CD14-positive monocyte (primary cell): ENCODE measurements at regions not wholly inside any gene's neighbourhood (a gene's known extent, or its start where the extent isn't known, plus 50 kb on each side); places are given as distances from the start of the nearest gene placed in this dataset.

Experiments used
- DNase-seq, 3 donors: peaks; one replicate each; pipeline ENCODE4 v3.0.0-alpha.2; 2011 to 2022
- H2AFZ ChIP-seq: 2 replicates; pipeline ENCODE4 v1.6.0; 2012; ENCODE audit warnings: mild to moderate bottlenecking, low read depth, low read length, inconsistent platforms; ENCODE audit not compliant: insufficient read depth, poor library complexity, severe bottlenecking
- H3K27ac ChIP-seq, 2 donors: 1 replicate in 1 of 2; 2 replicates in 1 of 2; pipeline ENCODE4 v1.5.1; 2012 to 2013; ENCODE audit warnings: low read length in 2 of 2, control low read depth in 1 of 2, inconsistent platforms in 1 of 2, low read depth in 1 of 2, mild to moderate bottlenecking in 1 of 2
- H3K27me3 ChIP-seq, 2 donors: one replicate each; pipeline versions ENCODE4 v1.6.0 to v1.6.1; 2011 to 2013; ENCODE audit warnings: low read length in 2 of 2; ENCODE audit not compliant: control insufficient read depth in 2 of 2, insufficient read depth in 2 of 2
- H3K36me3 ChIP-seq, 2 donors: replicated peaks in 1 of 2; 1 replicate in 1 of 2; 2 replicates in 1 of 2; pipeline versions ENCODE4 v1.5.1 to v1.6.1; 2012 to 2013; ENCODE audit warnings: low read length in 2 of 2, control low read depth in 1 of 2, inconsistent platforms in 1 of 2, mild to moderate bottlenecking in 1 of 2; ENCODE audit not compliant: insufficient read depth in 2 of 2, control insufficient read depth in 1 of 2
- H3K4me1 ChIP-seq, 2 donors: 1 replicate in 1 of 2; 2 replicates in 1 of 2; pipeline versions ENCODE4 v1.5.1 to v1.6.1; 2012 to 2013; ENCODE audit warnings: low read length in 2 of 2, control low read depth in 1 of 2, inconsistent platforms in 1 of 2, mild to moderate bottlenecking in 1 of 2, moderate library complexity in 1 of 2; ENCODE audit not compliant: insufficient read depth in 2 of 2, control insufficient read depth in 1 of 2
- H3K4me2 ChIP-seq: replicated peaks from 2 replicates; pipeline ENCODE3; 2012; ENCODE audit warnings: low read length, moderate library complexity, mild to moderate bottlenecking; ENCODE audit not compliant: poor library complexity, severe bottlenecking; ENCODE audit errors: extremely low read depth
- H3K4me3 ChIP-seq, 3 experiments: fragments of 200-600 bp in 1 of 3; sonication (generic) in 1 of 3; replicated peaks in 1 of 3; 1 replicate in 2 of 3; 2 replicates in 1 of 3; pipeline ENCODE4 v1.5.1; 2011 to 2013; ENCODE audit warnings: low read length in 3 of 3, mild to moderate bottlenecking in 3 of 3, control low read depth in 2 of 3, low read depth in 2 of 3, inconsistent platforms in 1 of 3, moderate library complexity in 1 of 3
- H3K79me2 ChIP-seq: 2 replicates; pipeline ENCODE4 v1.6.0; 2012; ENCODE audit warnings: mild to moderate bottlenecking, control low read depth, inconsistent platforms, low read length, moderate library complexity; ENCODE audit not compliant: insufficient read depth
- H3K9ac ChIP-seq: 2 replicates; pipeline ENCODE4 v1.6.0; 2017; ENCODE audit warnings: low read length, mild to moderate bottlenecking; ENCODE audit not compliant: insufficient read depth, poor library complexity, severe bottlenecking
- H3K9me3 ChIP-seq, 2 donors: replicated peaks in 1 of 2; 1 replicate in 1 of 2; 2 replicates in 1 of 2; pipeline versions ENCODE4 v1.5.1 to v1.6.1; 2012 to 2013; ENCODE audit warnings: low read length in 2 of 2, control low read depth in 1 of 2; ENCODE audit not compliant: control insufficient read depth in 1 of 2, insufficient read depth in 1 of 2
- H4K20me1 ChIP-seq: 2 replicates; pipeline ENCODE4 v1.6.0; 2012; ENCODE audit warnings: mild to moderate bottlenecking, low read length, control low read depth, moderate library complexity; ENCODE audit not compliant: insufficient read depth
- H3K27ac Mint-ChIP-seq, 7 donors: one replicate each; pipeline ENCODE4 v1.8.0; 2020; ENCODE audit warnings: mild to moderate bottlenecking in 7 of 7, mixed read lengths in 7 of 7, moderate library complexity in 6 of 7, inconsistent platforms in 2 of 7
- H3K27me3 Mint-ChIP-seq, 3 donors: one replicate each; pipeline ENCODE4 v1.8.0; 2021 to 2022; ENCODE audit warnings: low read depth in 3 of 3, mild to moderate bottlenecking in 3 of 3, mixed read lengths in 3 of 3, moderate library complexity in 3 of 3, inconsistent platforms in 1 of 3
- H3K36me3 Mint-ChIP-seq, 2 donors: one replicate each; pipeline ENCODE4 v1.8.0; 2020; ENCODE audit warnings: mixed read lengths in 2 of 2, inconsistent platforms in 1 of 2, mild to moderate bottlenecking in 1 of 2
- H3K4me1 Mint-ChIP-seq: one replicate; pipeline ENCODE4 v1.8.0; 2020; ENCODE audit warnings: mild to moderate bottlenecking, mixed read lengths
- H3K4me3 Mint-ChIP-seq, 2 donors: one replicate each; pipeline ENCODE4 v1.8.0; 2020; ENCODE audit warnings: mild to moderate bottlenecking in 2 of 2, mixed read lengths in 2 of 2, moderate library complexity in 1 of 2
- H3K9me3 Mint-ChIP-seq, 7 donors: one replicate each; pipeline ENCODE4 v1.8.0; 2020 to 2022; ENCODE audit warnings: mixed read lengths in 7 of 7, mild to moderate bottlenecking in 6 of 7, moderate library complexity in 6 of 7, inconsistent platforms in 2 of 7
- CTCF ChIP-seq: fragments of 200-600 bp; IDR thresholded peaks from one replicate; pipeline ENCODE4 v1.8.0; 2022; ENCODE audit warnings: antibody characterized with exemption, mild to moderate bottlenecking
- whole genome bisulfite sequencing: methylation state at CpG from one replicate; pipeline ENCODE4 v1.1.5; 2013; ENCODE audit warnings: missing lambda C conversion rate; ENCODE audit not compliant: insufficient coverage; 5-methylcytosine and 5-hydroxymethylcytosine counted together
- intact Hi-C, 2 donors: fragments of 100-400 bp; cut with micrococcal nuclease; formaldehyde crosslinking; loops; one replicate each; pipeline versions ENCODE4 v1.15.0 to v1.15.1; 2023

GRCh38 chrY:12358337-12358736, 342.7 kb upstream of the USP9Y start:
- Histone ChIP-seq H3K4me3 (no peak overlapping the region), H4K20me1 (no peaks in the 10 kb centered on the region), H3K4me1 (no peaks in the 10 kb centered on the region), H3K9me3 (no peaks in the 10 kb centered on the region), H3K27ac (no peak overlapping the region), H3K4me2 (no peak overlapping the region), H3K9ac (no peak overlapping the region), H2AFZ (no peak overlapping the region), H3K36me3 (no peaks in the 10 kb centered on the region), H3K79me2 (no peaks in the 10 kb centered on the region), H3K27me3 (no peaks in the 10 kb centered on the region)
- Mint-ChIP-seq H3K27me3 (no peaks in the 10 kb centered on the region), H3K4me1 (no peaks in the 10 kb centered on the region), H3K27ac (no peak overlapping the region), H3K9me3 (no peaks in the 10 kb centered on the region), H3K36me3 (no peaks in the 10 kb centered on the region), H3K4me3 (no peak overlapping the region)
- no CpG with 5 or more reads among the region's 7 CpGs for WGBS
- DNase-seq, result no peak
- intact Hi-C loops, result no loop called here
- TF ChIP-seq CTCF, result no peak

- Histone ChIP-seq H2AFZ (no peak overlapping the region), H3K9me3 (no peaks in the 10 kb centered on the region), H3K36me3 (no peaks in the 10 kb centered on the region), H4K20me1 (no peaks in the 10 kb centered on the region), H3K4me3 (no peak overlapping the region), H3K9ac (no peak overlapping the region), H3K4me2 (no peak overlapping the region), H3K4me1 (no peaks in the 10 kb centered on the region), H3K27ac (no peak overlapping the region), H3K79me2 (no peaks in the 10 kb centered on the region), H3K27me3 (no peaks in the 10 kb centered on the region)
- Mint-ChIP-seq H3K9me3 (no peaks in the 10 kb centered on the region), H3K27ac (no peak overlapping the region), H3K4me3 (no peak overlapping the region), H3K27me3 (no peaks in the 10 kb centered on the region), H3K4me1 (no peaks in the 10 kb centered on the region), H3K36me3 (no peaks in the 10 kb centered on the region)
- no peak for TF ChIP-seq CTCF
- DNase-seq, result no peak
- WGBS, result no CpG with 5 or more reads among the region's 9 CpGs
- intact Hi-C loops, result no loop called here
These were observed 341.2 kb upstream of the USP9Y start for GRCh38 chrY:12359867-12360266.
